Endothelial cell of umbilical vein (primary cell): ENCODE measurements at regions not wholly inside any gene's neighbourhood (a gene's known extent, or its start where the extent isn't known, plus 50 kb on each side); places are given as distances from the start of the nearest gene placed in this dataset.

Experiments
- BruUV-seq: library from RNA; stranded (reverse); fragments of 400-500 nt; replicated peaks from 2 replicates; lab custom pipeline; 2021; lab: Mats Ljungman, UMichigan
- CTCF ChIA-PET: fragments of 300-600, 350-600 bp; sonication (Branson Sonifier 250); formaldehyde crosslinking; loops from one replicate; lab custom pipeline; 2021; ENCODE audit warnings: antibody characterized with exemption, inconsistent platforms; lab: Charles Lee
- POLR2A ChIA-PET: fragments of 300-600, 350-600 bp; sonication (Branson Sonifier 250); formaldehyde crosslinking; loops from one replicate; lab custom pipeline; 2021; ENCODE audit warnings: antibody characterized with exemption, inconsistent platforms; lab: Charles Lee
- DNase-seq: peaks from one replicate; pipeline ENCODE4 v3.0.0-alpha.2; 2011; ENCODE audit warnings: low read depth, low spot score
- FAIRE-seq: peaks from 2 replicates; lab custom pipeline; 2011; peaks lifted over from hg19 to GRCh38; lab: Jason Lieb, UNC
- H2AFZ ChIP-seq: 2 replicates; pipeline ENCODE4 v1.6.0; 2012; ENCODE audit warnings: low read depth, low read length, control low read depth, inconsistent platforms
- H3K27ac ChIP-seq: 2 replicates; pipeline ENCODE4 v1.5.1; 2011; ENCODE audit warnings: low read depth, mild to moderate bottlenecking, control low read depth, low read length, moderate library complexity; ENCODE audit not compliant: insufficient read depth
- H3K27me3 ChIP-seq, 2 experiments: 2 replicates each; pipeline versions ENCODE4 v1.6.0 to v1.6.1; 2011; ENCODE audit warnings: low read length in 2 of 2, mixed read lengths in 1 of 2; ENCODE audit not compliant: control insufficient read depth in 2 of 2, insufficient read depth in 2 of 2
- H3K36me3 ChIP-seq, 2 experiments: 2 replicates in 1 of 2; 3 replicates in 1 of 2; pipeline ENCODE4 v1.5.1; 2011; ENCODE audit warnings: low read length in 2 of 2, mild to moderate bottlenecking in 1 of 2, moderate library complexity in 1 of 2; ENCODE audit not compliant: control insufficient read depth in 2 of 2, insufficient read depth in 2 of 2; ENCODE audit errors: extremely low read depth in 1 of 2
- H3K4me1 ChIP-seq: 3 replicates; pipeline ENCODE4 v1.5.1; 2011; ENCODE audit warnings: mild to moderate bottlenecking, low read length; ENCODE audit not compliant: control insufficient read depth, insufficient read depth; ENCODE audit errors: extremely low read depth
- H3K4me2 ChIP-seq: 2 replicates; pipeline ENCODE4 v1.6.1; 2011; ENCODE audit warnings: low read length, control low read depth, mixed read lengths; ENCODE audit not compliant: insufficient read depth
- H3K4me3 ChIP-seq, 3 experiments: fragments of 200-600 bp in 1 of 3; sonication (generic), shearing (Covaris generic) in 1 of 3; replicated peaks in 1 of 3; 2 replicates each; pipeline ENCODE4 v1.5.1; 2011 to 2016; ENCODE audit warnings: control low read depth in 3 of 3, low read length in 3 of 3, mild to moderate bottlenecking in 2 of 3, inconsistent platforms in 1 of 3, low read depth in 1 of 3, moderate library complexity in 1 of 3; ENCODE audit not compliant: insufficient read depth in 1 of 3
- H3K79me2 ChIP-seq: 2 replicates; pipeline ENCODE4 v1.6.0; 2012; ENCODE audit warnings: low read length, inconsistent platforms; ENCODE audit not compliant: control insufficient read depth, insufficient read depth
- H3K9ac ChIP-seq: replicated peaks from 2 replicates; pipeline ENCODE3; 2011; ENCODE audit warnings: low read length, control low read depth; ENCODE audit not compliant: insufficient read depth; ENCODE audit errors: extremely low read depth
- H3K9me1 ChIP-seq: replicated peaks from 3 replicates; pipeline ENCODE4 v1.6.0; 2011; ENCODE audit warnings: mild to moderate bottlenecking, low read length; ENCODE audit not compliant: control insufficient read depth, insufficient read depth; ENCODE audit errors: extremely low read depth
- H3K9me3 ChIP-seq: replicated peaks from 2 replicates; pipeline ENCODE4 v1.5.1; 2012; ENCODE audit warnings: low read length, inconsistent platforms; ENCODE audit not compliant: control insufficient read depth, insufficient read depth
- H4K20me1 ChIP-seq: replicated peaks from 2 replicates; pipeline ENCODE3; 2011; ENCODE audit warnings: mild to moderate bottlenecking, low read length; ENCODE audit not compliant: control insufficient read depth, insufficient read depth; ENCODE audit errors: extremely low read depth
- EZH2 ChIP-seq: IDR thresholded peaks from 2 replicates; pipeline ENCODE4 v1.6.1; 2012; ENCODE audit warnings: borderline replicate concordance, low read depth, mild to moderate bottlenecking, moderate library complexity, low read length, inconsistent platforms; ENCODE audit not compliant: severe bottlenecking
- FOS ChIP-seq: IDR thresholded peaks from 2 replicates; pipeline ENCODE4 v1.6.1; 2011; ENCODE audit warnings: mild to moderate bottlenecking, low read length, moderate library complexity, borderline replicate concordance; ENCODE audit not compliant: insufficient read depth
- GATA2 ChIP-seq: IDR thresholded peaks from 2 replicates; pipeline ENCODE4 v1.7.0; 2011; ENCODE audit warnings: low read depth, mild to moderate bottlenecking, moderate library complexity, mixed read lengths, low read length; ENCODE audit not compliant: insufficient read length, insufficient read depth
- JUN ChIP-seq: IDR thresholded peaks from 2 replicates; pipeline ENCODE4 v1.6.1; 2011; ENCODE audit warnings: borderline replicate concordance, low read depth; ENCODE audit not compliant: insufficient read length, insufficient read depth
- MYC ChIP-seq: IDR thresholded peaks from one replicate; pipeline ENCODE4 v1.6.1; 2011; ENCODE audit warnings: mild to moderate bottlenecking, low read depth, low read length
- POLR2A ChIP-seq: IDR thresholded peaks from 2 replicates; pipeline ENCODE4 v1.6.1; 2012; ENCODE audit warnings: low read depth, mild to moderate bottlenecking, control low read depth, low read length
- POLR2AphosphoS5 ChIP-seq: IDR thresholded peaks from 2 replicates; pipeline ENCODE4 v1.6.1; 2012; ENCODE audit warnings: low read depth, mild to moderate bottlenecking, control low read depth, low read length, moderate library complexity; ENCODE audit not compliant: insufficient read depth
- dilution Hi-C: fragments of 300-500 bp; cut with MboI; formaldehyde crosslinking; loops from one replicate; pipeline ENCODE4 v1.15.0; 2019; ENCODE audit warnings: low sequenced_read_pairs; ENCODE audit not compliant: extremely low pct_ligation_motif_present
- intact Hi-C: fragments of 100-400 bp; cut with micrococcal nuclease; formaldehyde crosslinking; loops from one replicate; pipeline ENCODE4 v1.10.0; 2022
- TF ChIP-seq, protein P1 (sequence below), 2 donors: IDR thresholded peaks; 1 replicate in 1 of 2; 2 replicates in 1 of 2; pipeline ENCODE4 v1.5.1; 2011; ENCODE audit warnings: low read length in 2 of 2, mild to moderate bottlenecking in 2 of 2, moderate library complexity in 2 of 2, control low read depth in 1 of 2, inconsistent platforms in 1 of 2, low read depth in 1 of 2; ENCODE audit not compliant: insufficient read depth in 1 of 2; ENCODE audit errors: extremely low read depth in 1 of 2
- TF ChIP-seq, protein P2 (sequence below): IDR thresholded peaks from 2 replicates; pipeline ENCODE4 v1.6.1; 2011; ENCODE audit not compliant: insufficient read depth, insufficient read length

DNA sequence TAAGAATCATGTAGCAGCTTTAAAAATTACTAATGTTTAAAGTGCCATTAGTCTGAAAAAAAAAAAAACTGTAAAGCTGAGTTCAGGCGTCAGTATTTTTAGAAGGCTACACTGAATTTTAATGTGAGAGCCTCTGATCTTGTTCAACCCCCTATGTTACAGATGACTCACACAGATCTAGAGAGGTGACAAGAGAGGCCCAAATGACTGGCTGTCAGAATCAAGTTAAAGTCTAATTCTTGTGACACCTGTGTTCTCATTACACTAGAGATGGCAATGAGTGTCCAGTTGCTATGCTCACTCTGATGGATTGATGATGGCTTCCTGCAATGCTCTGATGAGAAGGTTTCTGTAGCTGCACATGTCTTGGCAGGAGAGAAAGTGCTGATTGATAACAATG is 203.5 kb upstream of the OBI1 start:
- CTCF ChIA-PET, result no interaction called here
- POLR2A ChIA-PET, result no interaction called here
- no peaks in the 10 kb centered on the region for H3K79me2 ChIP-seq
- H3K4me2 ChIP-seq, result no peak overlapping the region
- H3K27me3 ChIP-seq, result no peaks in the 10 kb centered on the region
- no peaks in the 10 kb centered on the region for H3K4me1 ChIP-seq
- no TSS peak for BruUV-seq
- dilution Hi-C loops (no loop called here), intact Hi-C loops (no loop called here)
- H2AFZ ChIP-seq, result no peak overlapping the region
- H3K4me3 ChIP-seq, result no peak overlapping the region
- no peak for TF ChIP-seq EZH2
- TF ChIP-seq, protein P1, sequence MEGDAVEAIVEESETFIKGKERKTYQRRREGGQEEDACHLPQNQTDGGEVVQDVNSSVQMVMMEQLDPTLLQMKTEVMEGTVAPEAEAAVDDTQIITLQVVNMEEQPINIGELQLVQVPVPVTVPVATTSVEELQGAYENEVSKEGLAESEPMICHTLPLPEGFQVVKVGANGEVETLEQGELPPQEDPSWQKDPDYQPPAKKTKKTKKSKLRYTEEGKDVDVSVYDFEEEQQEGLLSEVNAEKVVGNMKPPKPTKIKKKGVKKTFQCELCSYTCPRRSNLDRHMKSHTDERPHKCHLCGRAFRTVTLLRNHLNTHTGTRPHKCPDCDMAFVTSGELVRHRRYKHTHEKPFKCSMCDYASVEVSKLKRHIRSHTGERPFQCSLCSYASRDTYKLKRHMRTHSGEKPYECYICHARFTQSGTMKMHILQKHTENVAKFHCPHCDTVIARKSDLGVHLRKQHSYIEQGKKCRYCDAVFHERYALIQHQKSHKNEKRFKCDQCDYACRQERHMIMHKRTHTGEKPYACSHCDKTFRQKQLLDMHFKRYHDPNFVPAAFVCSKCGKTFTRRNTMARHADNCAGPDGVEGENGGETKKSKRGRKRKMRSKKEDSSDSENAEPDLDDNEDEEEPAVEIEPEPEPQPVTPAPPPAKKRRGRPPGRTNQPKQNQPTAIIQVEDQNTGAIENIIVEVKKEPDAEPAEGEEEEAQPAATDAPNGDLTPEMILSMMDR (IDR thresholded peaks at IDR 0.05; ENCODE audit: extremely low read depth in 1 of 2, insufficient read depth in 1 of 2, low read depth in 1 of 2, low read length in 2 of 2), result no peak
- no peak for TF ChIP-seq GATA2
- TF ChIP-seq, protein P2, sequence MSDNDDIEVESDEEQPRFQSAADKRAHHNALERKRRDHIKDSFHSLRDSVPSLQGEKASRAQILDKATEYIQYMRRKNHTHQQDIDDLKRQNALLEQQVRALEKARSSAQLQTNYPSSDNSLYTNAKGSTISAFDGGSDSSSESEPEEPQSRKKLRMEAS, result no peak
- no peak for TF ChIP-seq JUN
- no peak overlapping the region for H3K9ac ChIP-seq
- no peak overlapping the region for H3K27ac ChIP-seq
- FAIRE-seq, result no peak
- DNase-seq, result no peak
- H3K36me3 ChIP-seq, result no peaks in the 10 kb centered on the region
- H3K9me3 ChIP-seq, result no peaks in the 10 kb centered on the region
- H4K20me1 ChIP-seq, result no peaks in the 10 kb centered on the region
- H3K9me1 ChIP-seq, result no peaks in the 10 kb centered on the region

DNA sequence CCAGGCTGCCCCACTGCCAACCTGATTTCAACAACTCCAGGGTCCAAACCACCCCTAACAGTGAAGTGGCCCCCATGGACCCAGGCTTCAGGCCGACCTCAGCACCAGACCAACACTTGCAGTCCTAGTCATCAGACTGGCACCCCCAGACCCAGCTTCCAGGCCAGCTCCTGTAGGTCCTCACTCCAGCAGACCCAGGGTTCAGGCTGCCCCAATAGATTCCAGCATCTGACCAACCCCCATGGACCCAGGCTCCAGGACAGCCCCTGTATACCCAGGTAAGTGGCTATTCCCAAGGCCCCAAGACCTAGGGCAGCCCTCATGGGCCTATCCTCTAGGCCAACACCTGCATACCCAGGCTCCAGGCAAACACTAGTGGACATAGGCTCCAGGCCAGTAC is 193.8 kb upstream of the OBI1 start:
- dilution Hi-C loops (no loop called here), intact Hi-C loops (no loop called here)
- FAIRE-seq (no peak), DNase-seq (no peak)
- TF ChIP-seq, protein P1 (IDR thresholded peaks at IDR 0.05; ENCODE audit: extremely low read depth in 1 of 2, insufficient read depth in 1 of 2, low read depth in 1 of 2, low read length in 2 of 2), result no peak
- TF ChIP-seq, protein P2, result no peak
- TF ChIP-seq GATA2, result no peak
- no peak for TF ChIP-seq MYC
- TF ChIP-seq EZH2, result no peak
- no peak for TF ChIP-seq JUN
- TF ChIP-seq POLR2A, result no peak
- no peak for TF ChIP-seq POLR2AphosphoS5
- no peak for TF ChIP-seq FOS
- POLR2A ChIA-PET, result no interaction called here
- no peaks in the 10 kb centered on the region for H3K4me1 ChIP-seq
- H3K9me1 ChIP-seq, result no peaks in the 10 kb centered on the region
- no peaks in the 10 kb centered on the region for H3K27me3 ChIP-seq
- no peak overlapping the region for H3K4me3 ChIP-seq
- CTCF ChIA-PET, result interaction anchor here (1.3 kb wide), 1 partner anchor 12 kb away, joined by 3 read pairs; no protein-coding TSS in a partner anchor
- H3K9me3 ChIP-seq, result no peaks in the 10 kb centered on the region
- no peaks in the 10 kb centered on the region for H3K36me3 ChIP-seq
- no TSS peak for BruUV-seq
- H3K4me2 ChIP-seq, result no peak overlapping the region
- H3K27ac ChIP-seq, result no peak overlapping the region
- no peaks in the 10 kb centered on the region for H4K20me1 ChIP-seq
- no peaks in the 10 kb centered on the region for H3K79me2 ChIP-seq
- H3K9ac ChIP-seq, result no peak overlapping the region
- no peak overlapping the region for H2AFZ ChIP-seq
